HG02973 (cell line): ENCODE measurements at regions not wholly inside any gene's neighbourhood (a gene's known extent, or its start where the extent isn't known, plus 50 kb on each side); places are given as distances from the start of the nearest gene placed in this dataset.

ENCODE experiments used
- ATAC-seq: cut with Tn5 transposase; IDR thresholded peaks from one replicate; pipeline ENCODE4 v1.9.1; 2021; ENCODE audit warnings: moderate library complexity; ENCODE audit not compliant: unreplicated experiment

DNA sequence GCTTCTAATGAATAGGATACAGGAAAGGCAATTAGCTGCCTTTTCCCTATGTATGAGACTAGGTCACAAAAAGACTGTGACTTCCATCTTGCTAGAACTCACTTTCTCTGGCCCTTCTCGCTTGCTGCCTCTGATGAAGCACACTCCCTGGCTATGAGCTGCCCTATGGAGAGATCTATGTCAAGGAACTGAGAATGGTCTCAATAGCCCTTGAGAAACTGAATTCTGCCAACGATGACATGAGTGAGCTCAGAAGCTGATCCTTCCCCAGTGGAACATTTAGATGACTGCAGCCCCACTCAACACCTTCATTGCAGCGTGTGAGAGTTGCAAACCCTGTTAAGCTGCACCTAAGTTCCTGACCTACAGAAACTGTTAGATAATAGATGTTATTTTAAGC, 309.8 kb downstream of the COG6 start:
- ATAC-seq = no peak

- ATAC-seq = no peak
Measured at GRCh38 chr13:39967199-39967959, 311.9 kb downstream of the COG6 start.

DNA sequence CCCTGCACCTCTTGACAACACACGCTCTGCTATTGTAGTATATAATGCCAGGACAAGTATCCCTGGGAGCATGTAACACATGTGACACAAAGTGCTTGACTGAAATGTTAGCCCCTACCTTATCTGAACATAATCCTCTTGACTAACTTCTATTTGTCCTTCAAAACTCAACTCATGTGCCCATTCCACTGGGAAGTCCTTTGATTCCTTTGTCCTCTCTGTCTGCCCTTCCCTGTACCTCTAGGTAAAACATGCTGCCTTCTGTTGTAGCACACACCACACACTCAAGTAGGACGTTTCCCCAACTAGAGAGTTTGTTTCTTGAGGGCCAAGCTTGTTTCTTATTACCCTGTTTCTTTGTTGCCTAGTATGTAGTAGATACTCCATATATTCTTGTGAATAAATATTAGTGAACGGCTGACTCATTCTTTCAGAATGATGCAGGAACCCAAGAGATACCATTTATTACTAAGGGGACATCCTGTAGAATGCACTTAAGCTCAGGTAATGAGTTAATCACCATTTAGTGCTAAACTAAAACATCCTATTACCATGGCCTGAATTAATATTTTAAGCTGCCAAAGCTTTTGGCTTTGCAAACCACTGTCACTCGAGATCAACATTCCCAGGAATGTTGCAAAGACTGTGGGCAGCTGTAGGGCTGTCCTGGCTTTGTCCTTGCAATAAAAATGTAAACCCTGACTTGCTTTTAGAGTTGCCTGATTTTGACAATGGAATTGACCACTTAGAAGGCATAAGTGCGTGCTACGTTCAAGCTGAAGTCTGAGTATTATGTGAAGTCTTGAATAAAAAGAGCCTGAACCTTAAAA, 313.4 kb downstream of the COG6 start:
- ATAC-seq = no peak

GRCh38 chr13:39970177-39970846, 314.9 kb downstream of the COG6 start:
- ATAC-seq = no peak

DNA sequence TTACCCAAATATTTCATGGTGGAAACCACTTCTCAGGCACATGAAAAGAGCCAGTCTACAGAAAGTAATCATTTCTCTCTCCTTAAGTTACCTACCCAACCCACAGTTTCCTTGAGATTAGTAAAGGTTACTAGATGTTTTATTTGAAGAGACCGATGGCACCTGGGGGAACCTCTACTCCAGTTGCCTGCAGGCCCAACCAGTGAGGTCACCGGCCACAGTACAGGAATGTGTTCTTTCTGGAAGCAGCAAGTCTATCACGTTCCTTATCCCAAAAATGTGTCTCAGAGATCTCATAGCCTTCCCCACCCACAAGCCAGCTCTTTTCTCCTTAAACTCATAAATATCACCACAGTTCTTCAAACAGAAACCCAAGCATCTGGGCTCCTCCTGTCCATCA, 316.1 kb downstream of the COG6 start:
- no peak for ATAC-seq

GRCh38 chr13:39976481-39976880, 321.0 kb downstream of the COG6 start:
- ATAC-seq = no peak

- no peak for ATAC-seq
Measured at GRCh38 chr13:39981056-39981455, 325.6 kb downstream of the COG6 start.

DNA sequence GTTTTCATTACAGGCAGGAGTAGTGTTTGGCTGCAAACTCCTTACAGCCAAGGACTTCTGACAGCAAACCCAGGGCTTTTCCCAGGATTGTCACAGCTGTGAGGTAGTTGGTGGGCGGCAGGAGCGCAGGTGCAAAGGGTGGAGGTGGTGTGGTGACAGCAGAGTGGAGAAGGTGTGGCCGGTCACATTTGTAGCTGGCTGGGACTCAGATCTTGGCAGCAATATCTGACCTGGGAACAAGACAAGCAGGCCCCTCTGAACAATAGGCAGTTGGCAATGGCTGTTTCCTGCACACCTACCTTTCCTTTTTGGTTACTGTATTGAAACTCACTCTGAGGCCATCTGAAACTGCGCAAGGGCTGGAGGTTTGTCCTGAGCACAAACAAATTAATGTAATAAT, 327.3 kb downstream of the COG6 start:
- no peak for ATAC-seq

DNA sequence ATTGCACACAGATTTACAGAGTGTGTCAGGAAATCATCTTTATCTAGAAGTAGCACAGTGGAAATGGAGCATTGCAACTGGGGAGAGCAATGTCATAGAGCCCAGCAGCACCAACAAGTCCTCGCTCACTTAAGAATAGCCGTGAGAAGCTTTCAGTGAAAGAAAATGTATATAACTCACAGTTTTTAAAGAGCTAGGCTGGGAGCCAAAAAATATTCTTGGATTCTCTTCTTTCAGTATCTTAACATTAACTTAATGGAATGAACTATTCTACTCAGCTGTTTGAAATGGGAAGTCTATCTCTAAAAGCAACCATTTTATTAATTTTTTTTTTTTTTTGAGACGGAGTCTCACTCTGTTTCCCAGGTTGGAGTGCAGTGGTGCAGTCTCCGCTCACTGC, 329.6 kb downstream of the COG6 start:
- no peak for ATAC-seq

DNA sequence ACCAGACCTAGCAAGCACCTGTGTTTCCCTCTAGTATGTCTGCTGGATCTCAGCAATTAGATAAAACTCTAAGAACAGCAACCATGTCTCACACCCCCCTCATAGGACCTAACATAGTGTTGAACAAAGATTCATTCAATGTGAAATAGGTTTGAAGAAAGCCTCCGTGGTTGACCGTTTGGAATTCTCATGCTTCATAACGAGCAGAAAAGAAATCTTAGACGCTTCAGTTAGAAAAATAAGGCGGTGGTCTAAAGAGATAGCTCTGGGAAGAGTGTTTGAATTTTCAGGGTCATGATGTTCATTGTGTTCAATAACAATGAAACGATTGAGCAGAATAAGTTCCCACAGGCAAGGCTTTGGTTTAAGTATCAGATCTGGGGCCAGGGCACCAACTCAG, 332.9 kb downstream of the COG6 start:
- no peak for ATAC-seq

- ATAC-seq = no peak
Measured at GRCh38 chr13:39998166-39998565, 342.7 kb downstream of the COG6 start.

DNA sequence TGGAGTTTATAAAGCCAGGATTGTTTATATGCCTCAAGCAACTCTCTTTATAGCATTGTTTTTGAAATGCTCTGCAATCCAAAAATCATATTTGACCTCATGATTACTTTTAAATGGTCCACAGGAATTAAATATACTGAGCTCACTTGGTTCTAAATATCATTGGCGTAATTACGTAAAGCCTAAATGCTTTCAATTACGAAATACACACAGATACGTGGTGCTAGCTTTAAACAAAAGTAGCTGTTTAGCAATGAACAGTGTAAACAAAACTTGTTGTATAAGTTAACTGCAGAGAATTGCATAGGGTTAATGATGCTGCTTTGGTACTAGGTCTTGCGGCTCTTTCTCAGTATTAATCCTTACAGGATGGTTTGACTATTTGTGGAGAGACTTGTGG, 346.6 kb downstream of the COG6 start:
- ATAC-seq = no peak

DNA sequence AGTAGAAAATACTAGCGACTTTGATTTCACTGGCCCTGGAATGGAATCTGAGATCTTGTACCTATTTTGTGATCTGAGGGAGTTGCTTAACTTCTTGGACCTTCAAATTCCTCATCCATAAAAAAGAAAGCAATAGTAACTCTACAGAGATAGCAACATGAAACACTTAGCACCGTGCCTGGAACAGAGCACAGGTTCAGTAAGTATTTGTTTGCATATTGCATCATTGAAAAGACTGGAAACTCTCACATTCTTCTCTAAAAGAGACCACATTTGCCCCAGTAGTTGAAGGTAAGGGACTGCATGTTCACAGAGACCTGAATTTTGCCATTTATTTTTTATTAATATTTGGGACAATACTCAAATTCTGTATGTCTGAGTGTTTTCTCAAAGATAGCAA, 358.1 kb downstream of the COG6 start:
- no peak for ATAC-seq

GRCh38 chr13:40016953-40017660, 361.6 kb downstream of the COG6 start:
- ATAC-seq = no peak

- ATAC-seq = no peak
Measured at GRCh38 chr13:40017662-40018262, 362.3 kb downstream of the COG6 start.

GRCh38 chr13:40023595-40024203, 368.2 kb downstream of the COG6 start:
- no peak for ATAC-seq

- no peak for ATAC-seq
Measured at GRCh38 chr13:40024204-40024966, 368.9 kb downstream of the COG6 start.

DNA sequence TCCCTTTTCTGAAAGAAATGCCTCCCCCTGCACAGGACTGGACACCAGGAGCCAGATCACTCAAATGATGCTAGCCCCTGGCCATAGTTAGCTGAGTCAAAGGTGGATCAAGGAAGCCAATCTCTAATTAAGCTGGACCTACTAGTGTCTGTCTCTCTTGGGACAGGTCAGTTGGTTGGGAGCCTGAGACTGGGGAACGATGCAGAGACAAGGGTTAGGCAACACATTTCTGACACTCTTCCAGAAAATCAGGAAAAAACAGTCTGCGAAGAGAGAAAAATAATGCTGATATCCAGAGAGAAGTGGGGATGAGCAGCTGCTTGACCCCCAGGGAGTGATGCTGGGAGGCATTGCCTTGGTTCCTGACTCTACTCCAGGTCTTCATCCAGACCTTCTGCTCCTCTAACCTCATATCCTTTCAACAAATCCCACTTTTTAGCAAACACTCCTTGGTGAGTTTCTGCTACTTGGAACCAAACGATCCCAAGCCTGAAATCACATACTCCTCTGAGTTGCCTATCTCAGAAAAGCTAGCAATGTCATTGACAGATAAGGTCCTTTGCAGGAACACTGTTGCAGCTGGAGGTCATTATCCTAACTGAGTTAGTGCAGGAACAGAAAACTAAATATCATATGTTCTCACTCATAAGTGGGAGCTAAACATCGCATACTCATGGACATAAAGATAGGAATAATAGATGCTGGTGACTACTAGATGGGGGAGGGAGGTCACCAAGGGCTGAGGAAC, 369.7 kb downstream of the COG6 start:
- no peak for ATAC-seq

DNA sequence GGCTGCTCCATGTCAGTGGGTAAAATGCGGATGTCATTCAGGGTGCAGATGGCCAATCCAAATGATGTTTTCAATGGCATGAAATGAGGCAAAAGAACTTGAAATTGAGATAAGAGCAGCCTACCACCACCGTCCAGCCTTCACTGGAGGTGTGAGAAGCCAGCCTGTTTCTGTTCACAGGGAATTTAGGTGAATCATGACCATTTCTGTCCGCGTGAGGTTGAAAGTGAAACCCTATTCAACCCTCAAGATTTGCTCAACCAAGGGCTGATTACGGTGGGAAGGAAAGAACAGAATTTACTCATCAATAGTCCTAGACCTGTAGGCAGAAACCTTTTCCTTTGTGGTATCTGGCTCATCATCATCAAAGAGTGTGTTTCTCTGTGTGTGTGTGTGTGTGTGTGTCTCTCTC, 370.7 kb downstream of the COG6 start:
- peak; percentile 94 for ATAC-seq
